Tibial nerve (tissue), 4 donors: ENCODE measurements at regions not wholly inside any gene's neighbourhood (a gene's known extent, or its start where the extent isn't known, plus 50 kb on each side); places are given as distances from the start of the nearest gene placed in this dataset.

Experiments
- EP300 ChIP-seq, 2 donors: sonication (generic); formaldehyde crosslinking; IDR thresholded peaks; one replicate each; pipeline ENCODE4 v1.6.1; 2017; ENCODE audit warnings: antibody characterized with exemption in 2 of 2, mild to moderate bottlenecking in 1 of 2
- POLR2A ChIP-seq, 2 donors: fragments of 450-650 bp; IDR thresholded peaks; one replicate each; pipeline ENCODE4 v1.6.1; 2017; ENCODE audit warnings: antibody characterized with exemption in 2 of 2, mild to moderate bottlenecking in 2 of 2, moderate library complexity in 2 of 2
- TF ChIP-seq, protein P1 (sequence below), 5 experiments: fragments of 200-600 bp in 3 of 5; fragments of 450-650 bp in 2 of 5; sonication (generic) in 3 of 5; IDR thresholded peaks; one replicate each; pipeline ENCODE4 v1.5.1; 2016 to 2019; ENCODE audit warnings: antibody characterized with exemption in 5 of 5, mild to moderate bottlenecking in 3 of 5, moderate library complexity in 2 of 5

DNA sequence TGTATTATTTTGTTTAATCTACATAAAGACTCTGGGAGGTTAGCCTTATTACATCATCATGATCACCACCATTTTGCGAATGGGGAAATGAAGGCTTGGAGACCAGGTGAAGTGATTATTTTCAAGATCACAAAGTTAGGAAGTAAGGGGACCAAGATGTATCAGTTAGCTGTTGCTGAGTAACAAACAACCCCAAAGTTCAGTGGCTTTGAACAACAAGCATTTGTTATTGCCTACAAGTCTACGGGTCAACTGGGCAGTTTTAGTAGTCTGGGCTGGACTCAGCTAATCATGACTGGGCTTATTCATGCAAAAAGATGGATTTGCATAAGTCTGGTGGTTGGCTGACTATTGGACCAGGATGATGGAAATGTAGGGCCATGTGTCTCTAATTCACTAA, 389.2 kb downstream of the MIAT start:
- TF ChIP-seq, protein P1, sequence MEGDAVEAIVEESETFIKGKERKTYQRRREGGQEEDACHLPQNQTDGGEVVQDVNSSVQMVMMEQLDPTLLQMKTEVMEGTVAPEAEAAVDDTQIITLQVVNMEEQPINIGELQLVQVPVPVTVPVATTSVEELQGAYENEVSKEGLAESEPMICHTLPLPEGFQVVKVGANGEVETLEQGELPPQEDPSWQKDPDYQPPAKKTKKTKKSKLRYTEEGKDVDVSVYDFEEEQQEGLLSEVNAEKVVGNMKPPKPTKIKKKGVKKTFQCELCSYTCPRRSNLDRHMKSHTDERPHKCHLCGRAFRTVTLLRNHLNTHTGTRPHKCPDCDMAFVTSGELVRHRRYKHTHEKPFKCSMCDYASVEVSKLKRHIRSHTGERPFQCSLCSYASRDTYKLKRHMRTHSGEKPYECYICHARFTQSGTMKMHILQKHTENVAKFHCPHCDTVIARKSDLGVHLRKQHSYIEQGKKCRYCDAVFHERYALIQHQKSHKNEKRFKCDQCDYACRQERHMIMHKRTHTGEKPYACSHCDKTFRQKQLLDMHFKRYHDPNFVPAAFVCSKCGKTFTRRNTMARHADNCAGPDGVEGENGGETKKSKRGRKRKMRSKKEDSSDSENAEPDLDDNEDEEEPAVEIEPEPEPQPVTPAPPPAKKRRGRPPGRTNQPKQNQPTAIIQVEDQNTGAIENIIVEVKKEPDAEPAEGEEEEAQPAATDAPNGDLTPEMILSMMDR (IDR thresholded peaks at IDR 0.05), result no peak
- TF ChIP-seq EP300 (IDR thresholded peaks at IDR 0.05) (no peak), POLR2A (IDR thresholded peaks at IDR 0.05) (no peak)
